ENCODE measurements at regions not wholly inside any gene's neighbourhood (a gene's known extent, or its start where the extent isn't known, plus 50 kb on each side); places are given as distances from the start of the nearest gene placed in this dataset.

DNA sequence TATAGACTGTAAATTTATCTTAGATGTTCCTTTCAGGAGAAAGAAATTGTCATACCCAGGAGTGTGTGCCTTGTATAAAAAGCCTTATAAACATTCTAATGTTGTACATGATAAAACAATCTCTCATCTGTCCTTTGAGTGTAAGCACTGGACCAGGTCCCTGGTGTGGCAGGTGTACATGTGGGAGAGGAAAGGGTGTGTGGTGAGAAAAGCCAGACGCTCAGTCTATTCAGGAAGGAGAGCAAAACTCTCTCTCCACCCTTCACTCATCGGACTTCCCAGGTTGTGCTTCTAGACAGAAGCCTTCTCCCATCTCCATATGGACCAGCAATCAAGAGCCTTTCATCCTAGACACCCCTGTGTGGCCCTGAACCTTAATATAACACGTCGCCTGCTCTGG lies 154.2 kb downstream of the ESM1 start:
- Histone ChIP-seq H3K4me1 (ENCODE audit: low read length) (no peaks in the 10 kb centered on the region), H3K27ac (ENCODE audit: low read length) (no peak overlapping the region), H2AFZ (ENCODE audit: low read length) (no peak overlapping the region), H3F3A (ENCODE audit: insufficient read depth, low read length) (no peaks in the 10 kb centered on the region), H3K9ac (ENCODE audit: low read length) (no peak overlapping the region), H3K9me2 (replicated peaks; ENCODE audit: insufficient read depth, low read length) (no peaks in the 10 kb centered on the region), H3K4me3 (ENCODE audit: low read length) (no peak overlapping the region), H3K9me3 (replicated peaks; ENCODE audit: insufficient read depth, low read length) (no peaks in the 10 kb centered on the region), H3K79me2 (ENCODE audit: low read length) (no peaks in the 10 kb centered on the region), H3K36me3 (replicated peaks; ENCODE audit: insufficient read depth, low read length) (no peaks in the 10 kb centered on the region), H3K4me2 (ENCODE audit: low read depth, low read length) (no peak overlapping the region), H3K27me3 (replicated peaks; ENCODE audit: insufficient read depth, low read length) (no peaks in the 10 kb centered on the region), H4K20me1 (ENCODE audit: insufficient read depth, low read length) (no peaks in the 10 kb centered on the region)
- TF ChIP-seq EZH2 (optimal IDR thresholded peaks at IDR 0.05; ENCODE audit: low read depth, low read length) (no peak), EZH2phosphoT487 (IDR thresholded peaks at IDR 0.05; ENCODE audit: low read length) (no peak)
- TF ChIP-seq, protein P1, sequence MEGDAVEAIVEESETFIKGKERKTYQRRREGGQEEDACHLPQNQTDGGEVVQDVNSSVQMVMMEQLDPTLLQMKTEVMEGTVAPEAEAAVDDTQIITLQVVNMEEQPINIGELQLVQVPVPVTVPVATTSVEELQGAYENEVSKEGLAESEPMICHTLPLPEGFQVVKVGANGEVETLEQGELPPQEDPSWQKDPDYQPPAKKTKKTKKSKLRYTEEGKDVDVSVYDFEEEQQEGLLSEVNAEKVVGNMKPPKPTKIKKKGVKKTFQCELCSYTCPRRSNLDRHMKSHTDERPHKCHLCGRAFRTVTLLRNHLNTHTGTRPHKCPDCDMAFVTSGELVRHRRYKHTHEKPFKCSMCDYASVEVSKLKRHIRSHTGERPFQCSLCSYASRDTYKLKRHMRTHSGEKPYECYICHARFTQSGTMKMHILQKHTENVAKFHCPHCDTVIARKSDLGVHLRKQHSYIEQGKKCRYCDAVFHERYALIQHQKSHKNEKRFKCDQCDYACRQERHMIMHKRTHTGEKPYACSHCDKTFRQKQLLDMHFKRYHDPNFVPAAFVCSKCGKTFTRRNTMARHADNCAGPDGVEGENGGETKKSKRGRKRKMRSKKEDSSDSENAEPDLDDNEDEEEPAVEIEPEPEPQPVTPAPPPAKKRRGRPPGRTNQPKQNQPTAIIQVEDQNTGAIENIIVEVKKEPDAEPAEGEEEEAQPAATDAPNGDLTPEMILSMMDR (IDR thresholded peaks at IDR 0.05; ENCODE audit: low read length), result no peak
- no peak for DNase-seq

DNA sequence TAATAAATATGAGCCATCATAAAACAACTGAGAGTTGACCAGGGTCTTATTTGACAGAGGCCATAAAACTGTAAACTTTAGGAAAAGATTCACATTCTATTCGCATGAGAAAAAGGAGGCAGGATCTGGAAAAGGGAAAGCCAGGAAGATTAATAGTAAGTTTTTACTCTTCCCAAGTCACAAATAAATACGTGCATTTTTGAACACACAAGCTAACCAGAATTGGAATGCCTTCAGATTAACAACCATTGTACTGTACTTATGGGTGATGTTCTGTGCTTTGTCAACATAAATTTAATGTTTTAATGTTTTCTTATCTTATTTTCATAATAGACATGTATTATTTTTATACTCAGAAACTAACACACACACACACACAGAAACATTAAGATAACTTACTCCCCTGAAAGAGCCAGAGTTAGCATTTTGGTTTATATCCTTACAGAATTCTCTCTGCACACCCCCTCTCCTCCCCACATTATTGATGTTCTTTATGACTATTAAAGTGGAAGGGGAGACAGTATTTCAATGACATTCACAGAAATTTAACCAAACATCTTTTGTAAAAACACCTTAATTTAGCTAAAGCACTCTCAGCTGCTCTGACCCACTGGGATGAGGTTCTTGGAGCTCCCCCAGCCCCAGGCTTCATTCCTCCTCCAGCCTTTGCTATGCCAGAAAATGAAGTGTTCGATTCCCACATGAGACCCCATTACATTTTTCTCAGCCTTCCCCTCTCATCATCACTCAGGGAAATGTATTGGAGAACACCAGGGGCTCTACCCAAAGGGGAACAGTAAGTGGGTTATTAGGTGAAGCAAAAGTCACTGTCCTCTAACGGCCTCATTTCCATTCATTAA lies 155.5 kb downstream of the ESM1 start:
- Histone ChIP-seq H3K9me3 (replicated peaks; ENCODE audit: insufficient read depth, low read length) (no peaks in the 10 kb centered on the region), H3K4me1 (ENCODE audit: low read length) (no peaks in the 10 kb centered on the region), H3F3A (ENCODE audit: insufficient read depth, low read length) (no peaks in the 10 kb centered on the region), H3K79me2 (ENCODE audit: low read length) (no peaks in the 10 kb centered on the region), H3K9me2 (replicated peaks; ENCODE audit: insufficient read depth, low read length) (no peaks in the 10 kb centered on the region), H3K36me3 (replicated peaks; ENCODE audit: insufficient read depth, low read length) (no peaks in the 10 kb centered on the region), H3K9ac (ENCODE audit: low read length) (no peak overlapping the region), H3K4me3 (ENCODE audit: low read length) (no peak overlapping the region), H3K27ac (ENCODE audit: low read length) (no peak overlapping the region), H3K27me3 (replicated peaks; ENCODE audit: insufficient read depth, low read length) (no peaks in the 10 kb centered on the region), H4K20me1 (ENCODE audit: insufficient read depth, low read length) (no peaks in the 10 kb centered on the region), H2AFZ (ENCODE audit: low read length) (no peak overlapping the region), H3K4me2 (ENCODE audit: low read depth, low read length) (no peak overlapping the region)
- TF ChIP-seq, protein P1 (IDR thresholded peaks at IDR 0.05; ENCODE audit: low read length), result no peak
- TF ChIP-seq EZH2phosphoT487 (IDR thresholded peaks at IDR 0.05; ENCODE audit: low read length) (no peak), EZH2 (optimal IDR thresholded peaks at IDR 0.05; ENCODE audit: low read depth, low read length) (no peak)
- DNase-seq, result no peak

DNA sequence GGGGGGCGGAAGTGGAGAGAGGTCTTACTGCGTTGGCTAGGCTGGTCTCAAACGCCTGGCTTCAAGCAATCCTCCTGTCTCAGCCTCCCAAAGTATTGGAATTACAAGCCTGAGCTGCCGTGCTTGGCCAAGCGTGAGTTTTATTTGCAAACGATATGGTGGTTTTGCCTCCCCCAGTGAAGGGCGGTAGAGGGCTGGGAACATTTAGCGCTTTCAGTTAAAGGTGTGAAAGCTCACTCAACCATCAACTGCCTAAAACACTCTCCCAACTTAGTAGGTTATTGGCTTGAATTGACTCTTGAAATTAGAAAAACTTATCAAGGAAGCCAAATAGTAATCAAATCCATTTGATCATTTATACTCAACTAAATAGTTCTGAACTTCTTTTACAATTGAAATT lies 156.3 kb downstream of the ESM1 start:
- H3K9me3 ChIP-seq (replicated peaks; ENCODE audit: insufficient read depth, low read length), result no peaks in the 10 kb centered on the region
- no peak for DNase-seq
- H3K4me2 ChIP-seq (ENCODE audit: low read depth, low read length), result no peak overlapping the region
- no peaks in the 10 kb centered on the region for H4K20me1 ChIP-seq (ENCODE audit: insufficient read depth, low read length)
- no peaks in the 10 kb centered on the region for H3K79me2 ChIP-seq (ENCODE audit: low read length)
- H3K4me1 ChIP-seq (ENCODE audit: low read length), result no peaks in the 10 kb centered on the region
- no peaks in the 10 kb centered on the region for H3K36me3 ChIP-seq (replicated peaks; ENCODE audit: insufficient read depth, low read length)
- no peaks in the 10 kb centered on the region for H3F3A ChIP-seq (ENCODE audit: insufficient read depth, low read length)
- no peak overlapping the region for H3K9ac ChIP-seq (ENCODE audit: low read length)
- H2AFZ ChIP-seq (ENCODE audit: low read length), result no peak overlapping the region
- no peaks in the 10 kb centered on the region for H3K27me3 ChIP-seq (replicated peaks; ENCODE audit: insufficient read depth, low read length)
- H3K9me2 ChIP-seq (replicated peaks; ENCODE audit: insufficient read depth, low read length), result no peaks in the 10 kb centered on the region
- no peak overlapping the region for H3K27ac ChIP-seq (ENCODE audit: low read length)
- TF ChIP-seq EZH2phosphoT487 (IDR thresholded peaks at IDR 0.05; ENCODE audit: low read length) (no peak), EZH2 (optimal IDR thresholded peaks at IDR 0.05; ENCODE audit: low read depth, low read length) (no peak)
- TF ChIP-seq, protein P1 (IDR thresholded peaks at IDR 0.05; ENCODE audit: low read length), result no peak
- no peak overlapping the region for H3K4me3 ChIP-seq (ENCODE audit: low read length)
